H1 (cell line): ENCODE measurements at regions not wholly inside any gene's neighbourhood (a gene's known extent, or its start where the extent isn't known, plus 50 kb on each side); places are given as distances from the start of the nearest gene placed in this dataset.

Experiments
- EGR1 ChIP-seq: IDR thresholded peaks from 2 replicates; pipeline ENCODE4 v1.6.1; 2011; ENCODE audit warnings: low read depth, low read length, borderline replicate concordance
- EZH2 ChIP-seq: fragments of 200-600 bp; sonication (generic); IDR thresholded peaks from 2 replicates; pipeline ENCODE4 v1.7.1; 2012; ENCODE audit warnings: low read depth, mild to moderate bottlenecking, moderate library complexity, low read length, inconsistent platforms; ENCODE audit not compliant: severe bottlenecking
- GABPA ChIP-seq: IDR thresholded peaks from 2 replicates; pipeline ENCODE4 v1.6.1; 2011; ENCODE audit warnings: mild to moderate bottlenecking, low read length, moderate library complexity, borderline replicate concordance; ENCODE audit not compliant: insufficient read depth
- SIRT6 ChIP-seq: IDR thresholded peaks from one replicate; pipeline ENCODE4 v1.7.1; 2012; ENCODE audit warnings: low read length, inconsistent platforms
- TF ChIP-seq, protein P1 (sequence below): fragments of 300-600 bp; sonication (generic); IDR thresholded peaks from 2 replicates; pipeline ENCODE4 v1.7.1; 2012; ENCODE audit warnings: low read length, moderate library complexity, mild to moderate bottlenecking, inconsistent platforms; ENCODE audit not compliant: insufficient replicate concordance
- TF ChIP-seq, protein P2 (sequence below): IDR thresholded peaks from 2 replicates; pipeline ENCODE4 v1.6.1; 2012; ENCODE audit warnings: inconsistent platforms
- TF ChIP-seq, protein P3 (sequence below): IDR thresholded peaks from 2 replicates; pipeline ENCODE4 v1.6.1; 2011; ENCODE audit warnings: low read depth, mild to moderate bottlenecking, low read length; ENCODE audit not compliant: insufficient read depth

DNA sequence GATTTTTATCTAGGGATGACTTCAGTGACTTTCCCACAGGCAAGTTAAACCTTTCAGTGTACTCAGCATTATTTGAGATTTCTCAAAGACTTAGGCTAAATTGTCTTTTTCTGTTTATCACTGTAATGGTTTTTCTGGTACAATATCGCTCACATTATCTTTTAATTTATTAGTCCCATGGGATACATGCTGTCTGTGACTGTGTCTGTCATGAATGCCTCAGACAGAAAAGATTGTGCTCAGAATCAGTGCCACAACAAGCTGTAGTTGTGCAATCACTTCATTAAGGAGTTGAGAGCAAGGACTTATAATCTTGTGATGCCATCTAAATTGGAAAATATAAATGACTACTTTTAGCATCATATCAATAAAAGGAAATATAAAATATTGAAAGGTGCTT lies 2374.2 kb upstream of the RAG2 start (continued):
- TF ChIP-seq, protein P1, sequence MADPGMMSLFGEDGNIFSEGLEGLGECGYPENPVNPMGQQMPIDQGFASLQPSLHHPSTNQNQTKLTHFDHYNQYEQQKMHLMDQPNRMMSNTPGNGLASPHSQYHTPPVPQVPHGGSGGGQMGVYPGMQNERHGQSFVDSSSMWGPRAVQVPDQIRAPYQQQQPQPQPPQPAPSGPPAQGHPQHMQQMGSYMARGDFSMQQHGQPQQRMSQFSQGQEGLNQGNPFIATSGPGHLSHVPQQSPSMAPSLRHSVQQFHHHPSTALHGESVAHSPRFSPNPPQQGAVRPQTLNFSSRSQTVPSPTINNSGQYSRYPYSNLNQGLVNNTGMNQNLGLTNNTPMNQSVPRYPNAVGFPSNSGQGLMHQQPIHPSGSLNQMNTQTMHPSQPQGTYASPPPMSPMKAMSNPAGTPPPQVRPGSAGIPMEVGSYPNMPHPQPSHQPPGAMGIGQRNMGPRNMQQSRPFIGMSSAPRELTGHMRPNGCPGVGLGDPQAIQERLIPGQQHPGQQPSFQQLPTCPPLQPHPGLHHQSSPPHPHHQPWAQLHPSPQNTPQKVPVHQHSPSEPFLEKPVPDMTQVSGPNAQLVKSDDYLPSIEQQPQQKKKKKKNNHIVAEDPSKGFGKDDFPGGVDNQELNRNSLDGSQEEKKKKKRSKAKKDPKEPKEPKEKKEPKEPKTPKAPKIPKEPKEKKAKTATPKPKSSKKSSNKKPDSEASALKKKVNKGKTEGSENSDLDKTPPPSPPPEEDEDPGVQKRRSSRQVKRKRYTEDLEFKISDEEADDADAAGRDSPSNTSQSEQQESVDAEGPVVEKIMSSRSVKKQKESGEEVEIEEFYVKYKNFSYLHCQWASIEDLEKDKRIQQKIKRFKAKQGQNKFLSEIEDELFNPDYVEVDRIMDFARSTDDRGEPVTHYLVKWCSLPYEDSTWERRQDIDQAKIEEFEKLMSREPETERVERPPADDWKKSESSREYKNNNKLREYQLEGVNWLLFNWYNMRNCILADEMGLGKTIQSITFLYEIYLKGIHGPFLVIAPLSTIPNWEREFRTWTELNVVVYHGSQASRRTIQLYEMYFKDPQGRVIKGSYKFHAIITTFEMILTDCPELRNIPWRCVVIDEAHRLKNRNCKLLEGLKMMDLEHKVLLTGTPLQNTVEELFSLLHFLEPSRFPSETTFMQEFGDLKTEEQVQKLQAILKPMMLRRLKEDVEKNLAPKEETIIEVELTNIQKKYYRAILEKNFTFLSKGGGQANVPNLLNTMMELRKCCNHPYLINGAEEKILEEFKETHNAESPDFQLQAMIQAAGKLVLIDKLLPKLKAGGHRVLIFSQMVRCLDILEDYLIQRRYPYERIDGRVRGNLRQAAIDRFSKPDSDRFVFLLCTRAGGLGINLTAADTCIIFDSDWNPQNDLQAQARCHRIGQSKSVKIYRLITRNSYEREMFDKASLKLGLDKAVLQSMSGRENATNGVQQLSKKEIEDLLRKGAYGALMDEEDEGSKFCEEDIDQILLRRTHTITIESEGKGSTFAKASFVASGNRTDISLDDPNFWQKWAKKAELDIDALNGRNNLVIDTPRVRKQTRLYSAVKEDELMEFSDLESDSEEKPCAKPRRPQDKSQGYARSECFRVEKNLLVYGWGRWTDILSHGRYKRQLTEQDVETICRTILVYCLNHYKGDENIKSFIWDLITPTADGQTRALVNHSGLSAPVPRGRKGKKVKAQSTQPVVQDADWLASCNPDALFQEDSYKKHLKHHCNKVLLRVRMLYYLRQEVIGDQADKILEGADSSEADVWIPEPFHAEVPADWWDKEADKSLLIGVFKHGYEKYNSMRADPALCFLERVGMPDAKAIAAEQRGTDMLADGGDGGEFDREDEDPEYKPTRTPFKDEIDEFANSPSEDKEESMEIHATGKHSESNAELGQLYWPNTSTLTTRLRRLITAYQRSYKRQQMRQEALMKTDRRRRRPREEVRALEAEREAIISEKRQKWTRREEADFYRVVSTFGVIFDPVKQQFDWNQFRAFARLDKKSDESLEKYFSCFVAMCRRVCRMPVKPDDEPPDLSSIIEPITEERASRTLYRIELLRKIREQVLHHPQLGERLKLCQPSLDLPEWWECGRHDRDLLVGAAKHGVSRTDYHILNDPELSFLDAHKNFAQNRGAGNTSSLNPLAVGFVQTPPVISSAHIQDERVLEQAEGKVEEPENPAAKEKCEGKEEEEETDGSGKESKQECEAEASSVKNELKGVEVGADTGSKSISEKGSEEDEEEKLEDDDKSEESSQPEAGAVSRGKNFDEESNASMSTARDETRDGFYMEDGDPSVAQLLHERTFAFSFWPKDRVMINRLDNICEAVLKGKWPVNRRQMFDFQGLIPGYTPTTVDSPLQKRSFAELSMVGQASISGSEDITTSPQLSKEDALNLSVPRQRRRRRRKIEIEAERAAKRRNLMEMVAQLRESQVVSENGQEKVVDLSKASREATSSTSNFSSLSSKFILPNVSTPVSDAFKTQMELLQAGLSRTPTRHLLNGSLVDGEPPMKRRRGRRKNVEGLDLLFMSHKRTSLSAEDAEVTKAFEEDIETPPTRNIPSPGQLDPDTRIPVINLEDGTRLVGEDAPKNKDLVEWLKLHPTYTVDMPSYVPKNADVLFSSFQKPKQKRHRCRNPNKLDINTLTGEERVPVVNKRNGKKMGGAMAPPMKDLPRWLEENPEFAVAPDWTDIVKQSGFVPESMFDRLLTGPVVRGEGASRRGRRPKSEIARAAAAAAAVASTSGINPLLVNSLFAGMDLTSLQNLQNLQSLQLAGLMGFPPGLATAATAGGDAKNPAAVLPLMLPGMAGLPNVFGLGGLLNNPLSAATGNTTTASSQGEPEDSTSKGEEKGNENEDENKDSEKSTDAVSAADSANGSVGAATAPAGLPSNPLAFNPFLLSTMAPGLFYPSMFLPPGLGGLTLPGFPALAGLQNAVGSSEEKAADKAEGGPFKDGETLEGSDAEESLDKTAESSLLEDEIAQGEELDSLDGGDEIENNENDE: no peak
- TF ChIP-seq GABPA: no peak
- no peak for TF ChIP-seq EGR1
- TF ChIP-seq EZH2: no peak
- no peak for TF ChIP-seq SIRT6
- TF ChIP-seq, protein P2, sequence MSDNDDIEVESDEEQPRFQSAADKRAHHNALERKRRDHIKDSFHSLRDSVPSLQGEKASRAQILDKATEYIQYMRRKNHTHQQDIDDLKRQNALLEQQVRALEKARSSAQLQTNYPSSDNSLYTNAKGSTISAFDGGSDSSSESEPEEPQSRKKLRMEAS: no peak
- TF ChIP-seq, protein P3, sequence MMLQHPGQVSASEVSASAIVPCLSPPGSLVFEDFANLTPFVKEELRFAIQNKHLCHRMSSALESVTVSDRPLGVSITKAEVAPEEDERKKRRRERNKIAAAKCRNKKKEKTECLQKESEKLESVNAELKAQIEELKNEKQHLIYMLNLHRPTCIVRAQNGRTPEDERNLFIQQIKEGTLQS: no peak
